SU-DHL-6 (cell line): ENCODE measurements at regions not wholly inside any gene's neighbourhood (a gene's known extent, or its start where the extent isn't known, plus 50 kb on each side); places are given as distances from the start of the nearest gene placed in this dataset.

Experiments used
- H2AFZ ChIP-seq: fragments of 200-600 bp; sonication (generic); 2 replicates; pipeline ENCODE4 v1.6.1; 2014; ENCODE audit warnings: low read depth, mild to moderate bottlenecking, moderate library complexity, mixed read lengths, antibody characterized with exemption, low read length; ENCODE audit not compliant: severe bottlenecking
- H3F3A ChIP-seq: fragments of 200-600 bp; shearing (Covaris generic); 2 replicates; pipeline ENCODE4 v1.6.0; 2016; ENCODE audit warnings: antibody characterized with exemption, mild to moderate bottlenecking; ENCODE audit not compliant: insufficient read depth
- H3K27ac ChIP-seq: fragments of 200-600 bp; sonication (generic); 2 replicates; pipeline ENCODE4 v1.5.1; 2016; ENCODE audit warnings: low read depth, mild to moderate bottlenecking, low read length, moderate library complexity, mixed read lengths
- H3K27me3 ChIP-seq: fragments of 200-600 bp; sonication (generic), shearing (Covaris generic); 2 replicates; pipeline ENCODE4 v1.6.0; 2014; ENCODE audit warnings: mild to moderate bottlenecking, low read length
- H3K36me3 ChIP-seq: fragments of 200-600 bp; sonication (generic); 2 replicates; pipeline ENCODE4 v1.6.1; 2014; ENCODE audit warnings: mild to moderate bottlenecking, low read length, mixed read lengths
- H3K4me2 ChIP-seq: fragments of 300-600, 200-600 bp; shearing (Covaris generic), sonication (generic); 2 replicates; pipeline ENCODE4 v1.6.0; 2014; ENCODE audit warnings: low read length, low read depth, mild to moderate bottlenecking; ENCODE audit not compliant: poor library complexity, severe bottlenecking
- H3K4me3 ChIP-seq: fragments of 200-600 bp; sonication (generic); 2 replicates; pipeline ENCODE4 v1.5.1; 2014; ENCODE audit warnings: antibody characterized with exemption, low read length, mild to moderate bottlenecking, mixed read lengths; ENCODE audit not compliant: insufficient read depth, poor library complexity, severe bottlenecking
- H3K79me2 ChIP-seq: fragments of 200-600 bp; sonication (generic); 2 replicates; pipeline ENCODE4 v1.6.1; 2014; ENCODE audit warnings: mild to moderate bottlenecking, low read length, moderate library complexity; ENCODE audit not compliant: insufficient read depth
- H3K9ac ChIP-seq: fragments of 200-600 bp; sonication (generic); 2 replicates; pipeline ENCODE4 v1.7.0; 2014; ENCODE audit warnings: mild to moderate bottlenecking, low read length
- H3K9me2 ChIP-seq: fragments of 200-600 bp; sonication (generic); replicated peaks from 2 replicates; pipeline ENCODE4 v1.6.1; 2014; ENCODE audit warnings: low read length; ENCODE audit not compliant: insufficient read depth
- H3K9me3 ChIP-seq: fragments of 200-600 bp; sonication (generic); 2 replicates; pipeline ENCODE4 v1.6.1; 2014; ENCODE audit warnings: low read length, mixed read lengths; ENCODE audit not compliant: insufficient read depth
- H4K20me1 ChIP-seq: fragments of 200-600 bp; sonication (generic); 2 replicates; pipeline ENCODE4 v1.6.1; 2014; ENCODE audit warnings: low read depth, mild to moderate bottlenecking, antibody characterized with exemption, low read length, moderate library complexity, mixed read lengths
- EZH2phosphoT487 ChIP-seq: fragments of 200-600 bp; sonication (generic), shearing (Covaris generic); conservative IDR thresholded peaks from 2 replicates; pipeline ENCODE4 v1.6.1; 2018; ENCODE audit warnings: mild to moderate bottlenecking, antibody characterized with exemption, low read length, moderate library complexity, mixed read lengths
- TF ChIP-seq, protein P1 (sequence below): fragments of 200-600 bp; sonication (generic); IDR thresholded peaks from one replicate; pipeline ENCODE4 v1.5.1; 2017; ENCODE audit warnings: antibody characterized with exemption, mild to moderate bottlenecking, low read length, moderate library complexity; ENCODE audit not compliant: insufficient read depth, poor library complexity, severe bottlenecking

DNA sequence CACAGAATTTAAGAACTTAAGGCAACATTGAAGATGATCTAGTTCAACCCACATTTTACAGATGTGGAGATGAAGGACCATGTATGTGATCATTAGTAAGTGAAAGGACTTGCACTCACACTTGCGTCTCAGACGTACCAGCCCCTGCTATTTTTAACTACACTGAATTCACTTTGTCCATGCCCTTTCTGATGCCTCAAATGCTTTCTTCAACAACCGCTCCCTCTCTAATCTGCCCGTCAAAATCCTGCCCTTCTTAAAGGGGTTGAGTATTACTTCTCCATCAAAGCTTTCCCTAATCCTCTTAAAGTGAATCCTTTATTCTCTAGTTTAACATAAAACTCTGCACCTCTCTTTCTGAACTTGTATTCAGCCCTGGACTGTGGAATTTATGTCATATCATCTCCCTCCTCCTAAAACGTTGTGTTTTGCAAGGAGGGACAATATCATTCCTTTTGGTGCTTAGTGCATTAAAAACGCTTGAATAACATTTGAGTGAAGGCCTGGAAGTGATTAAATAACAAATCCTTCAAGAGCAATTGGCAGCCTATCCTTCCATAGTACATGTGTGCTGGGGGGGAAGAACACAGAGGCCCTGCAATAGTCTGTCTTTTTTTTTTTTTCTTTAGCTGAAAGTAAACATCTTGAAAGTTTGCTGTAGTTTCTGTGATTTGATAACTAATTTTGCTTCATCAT is 493.3 kb downstream of the LMO7 start:
- Histone ChIP-seq H3K36me3 (no peaks in the 10 kb centered on the region), H4K20me1 (no peaks in the 10 kb centered on the region), H3K9me3 (no peaks in the 10 kb centered on the region), H3K27ac (no peak overlapping the region), H3F3A (no peaks in the 10 kb centered on the region), H3K79me2 (no peaks in the 10 kb centered on the region), H2AFZ (no peak overlapping the region), H3K4me2 (no peak overlapping the region), H3K4me3 (no peak overlapping the region), H3K9me2 (no peaks in the 10 kb centered on the region), H3K27me3 (no peaks in the 10 kb centered on the region), H3K9ac (no peak overlapping the region)
- no peak for TF ChIP-seq EZH2phosphoT487
- TF ChIP-seq, protein P1, sequence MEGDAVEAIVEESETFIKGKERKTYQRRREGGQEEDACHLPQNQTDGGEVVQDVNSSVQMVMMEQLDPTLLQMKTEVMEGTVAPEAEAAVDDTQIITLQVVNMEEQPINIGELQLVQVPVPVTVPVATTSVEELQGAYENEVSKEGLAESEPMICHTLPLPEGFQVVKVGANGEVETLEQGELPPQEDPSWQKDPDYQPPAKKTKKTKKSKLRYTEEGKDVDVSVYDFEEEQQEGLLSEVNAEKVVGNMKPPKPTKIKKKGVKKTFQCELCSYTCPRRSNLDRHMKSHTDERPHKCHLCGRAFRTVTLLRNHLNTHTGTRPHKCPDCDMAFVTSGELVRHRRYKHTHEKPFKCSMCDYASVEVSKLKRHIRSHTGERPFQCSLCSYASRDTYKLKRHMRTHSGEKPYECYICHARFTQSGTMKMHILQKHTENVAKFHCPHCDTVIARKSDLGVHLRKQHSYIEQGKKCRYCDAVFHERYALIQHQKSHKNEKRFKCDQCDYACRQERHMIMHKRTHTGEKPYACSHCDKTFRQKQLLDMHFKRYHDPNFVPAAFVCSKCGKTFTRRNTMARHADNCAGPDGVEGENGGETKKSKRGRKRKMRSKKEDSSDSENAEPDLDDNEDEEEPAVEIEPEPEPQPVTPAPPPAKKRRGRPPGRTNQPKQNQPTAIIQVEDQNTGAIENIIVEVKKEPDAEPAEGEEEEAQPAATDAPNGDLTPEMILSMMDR: no peak

DNA sequence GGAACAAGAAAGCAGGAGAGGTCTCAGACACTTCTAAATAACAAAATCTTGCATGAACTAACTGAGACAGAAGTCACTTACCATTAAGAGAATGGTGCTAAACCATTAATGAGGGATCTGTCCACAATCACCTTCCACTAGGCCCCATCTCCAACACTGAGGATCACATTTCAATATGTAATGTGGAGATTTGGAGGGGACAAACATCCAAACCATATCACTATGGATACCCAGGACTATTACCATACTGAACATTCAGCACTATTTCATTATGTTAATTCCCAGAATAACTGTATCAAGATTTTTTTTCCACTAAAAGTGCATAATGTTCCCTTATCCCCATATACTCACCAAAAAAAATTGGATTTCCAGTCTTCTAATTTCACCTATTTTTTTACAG is 491.8 kb downstream of the LMO7 start:
- no peaks in the 10 kb centered on the region for H3F3A ChIP-seq
- no peak overlapping the region for H2AFZ ChIP-seq
- H3K9me3 ChIP-seq: no peaks in the 10 kb centered on the region; the same call in 1 of the 2 replicates
- no peak overlapping the region for H3K9ac ChIP-seq
- H4K20me1 ChIP-seq: no peaks in the 10 kb centered on the region
- no peaks in the 10 kb centered on the region for H3K27me3 ChIP-seq
- H3K79me2 ChIP-seq: no peaks in the 10 kb centered on the region
- no peak for TF ChIP-seq EZH2phosphoT487
- TF ChIP-seq, protein P1: no peak
- H3K36me3 ChIP-seq: no peaks in the 10 kb centered on the region
- no peak overlapping the region for H3K4me2 ChIP-seq
- H3K4me3 ChIP-seq: no peak overlapping the region
- no peak overlapping the region for H3K27ac ChIP-seq
- no peaks in the 10 kb centered on the region for H3K9me2 ChIP-seq

DNA sequence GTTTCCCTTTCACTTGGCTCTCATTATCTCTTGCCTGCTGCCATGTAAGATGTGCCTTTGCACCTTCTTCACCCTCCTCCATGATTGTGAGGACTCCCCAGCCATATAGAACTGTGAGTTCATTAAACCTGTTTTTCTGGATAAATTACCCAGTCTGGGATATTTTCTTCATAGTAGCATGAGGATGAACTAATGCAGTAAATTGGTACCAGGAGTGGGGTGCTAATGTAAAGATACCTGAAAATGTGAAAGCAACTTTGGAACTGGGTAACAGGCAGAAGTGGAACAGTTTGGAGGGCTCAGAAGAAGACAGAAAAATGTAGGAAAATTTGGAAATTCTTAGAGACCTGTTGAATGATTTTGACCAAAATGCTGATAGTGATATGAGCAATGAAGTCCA is 487.4 kb downstream of the LMO7 start:
- H3K27ac ChIP-seq: no peak overlapping the region
- no peaks in the 10 kb centered on the region for H3F3A ChIP-seq
- no peaks in the 10 kb centered on the region for H3K27me3 ChIP-seq
- H3K9me3 ChIP-seq: no peaks in the 10 kb centered on the region; the same call in 1 of the 2 replicates
- no peaks in the 10 kb centered on the region for H3K36me3 ChIP-seq
- no peak overlapping the region for H3K4me2 ChIP-seq
- H2AFZ ChIP-seq: no peak overlapping the region
- TF ChIP-seq EZH2phosphoT487: no peak
- TF ChIP-seq, protein P1: no peak
- no peaks in the 10 kb centered on the region for H3K79me2 ChIP-seq
- H4K20me1 ChIP-seq: no peaks in the 10 kb centered on the region
- no peaks in the 10 kb centered on the region for H3K9me2 ChIP-seq
- no peak overlapping the region for H3K4me3 ChIP-seq
- H3K9ac ChIP-seq: no peak overlapping the region
